ENCODE measurements at regions not wholly inside any gene's neighbourhood (a gene's known extent, or its start where the extent isn't known, plus 50 kb on each side); places are given as distances from the start of the nearest gene placed in this dataset.

DNA sequence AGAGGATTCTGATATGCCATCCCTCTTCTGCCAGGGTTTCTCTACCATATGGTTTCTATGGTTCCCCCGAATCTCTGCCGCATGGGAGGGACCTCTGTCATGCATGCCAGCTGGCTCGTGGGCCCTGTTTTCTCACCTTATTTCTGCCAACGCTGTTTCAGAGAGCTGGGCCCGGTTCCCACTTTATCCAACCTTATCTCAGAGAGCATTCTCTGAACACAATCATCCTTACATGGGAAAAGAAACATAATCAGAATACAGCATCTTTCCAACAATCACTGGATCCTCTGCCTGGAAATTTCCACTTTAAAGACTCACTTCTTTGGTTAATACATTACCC, 234.5 kb upstream of the ZBTB20 start:
- no peaks in the 10 kb centered on the region for H3K9me3 ChIP-seq

DNA sequence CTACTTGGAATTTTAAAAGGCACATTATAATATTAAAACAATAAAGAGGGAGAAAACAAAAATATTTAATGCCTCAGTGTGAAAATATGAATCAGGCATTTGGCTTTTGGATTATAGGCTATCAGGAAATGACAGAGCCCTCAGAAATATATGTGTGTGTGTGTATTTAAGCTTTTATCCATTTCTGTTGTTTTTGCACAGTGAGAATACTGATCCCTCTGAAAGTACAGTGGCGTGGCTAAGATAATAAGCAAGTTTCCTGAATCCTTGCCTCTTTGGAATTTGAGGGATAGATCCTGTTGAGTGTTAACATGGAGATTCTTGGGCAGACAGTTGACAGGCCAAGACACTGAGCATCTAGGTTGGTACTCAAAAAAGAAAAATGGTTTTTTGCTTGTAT, 234.8 kb upstream of the ZBTB20 start:
- TF ChIP-seq POLR2A (IDR thresholded peaks at IDR 0.05) = no peak
- no peak for TF ChIP-seq EP300 (IDR thresholded peaks at IDR 0.05)
- TF ChIP-seq, protein P1, sequence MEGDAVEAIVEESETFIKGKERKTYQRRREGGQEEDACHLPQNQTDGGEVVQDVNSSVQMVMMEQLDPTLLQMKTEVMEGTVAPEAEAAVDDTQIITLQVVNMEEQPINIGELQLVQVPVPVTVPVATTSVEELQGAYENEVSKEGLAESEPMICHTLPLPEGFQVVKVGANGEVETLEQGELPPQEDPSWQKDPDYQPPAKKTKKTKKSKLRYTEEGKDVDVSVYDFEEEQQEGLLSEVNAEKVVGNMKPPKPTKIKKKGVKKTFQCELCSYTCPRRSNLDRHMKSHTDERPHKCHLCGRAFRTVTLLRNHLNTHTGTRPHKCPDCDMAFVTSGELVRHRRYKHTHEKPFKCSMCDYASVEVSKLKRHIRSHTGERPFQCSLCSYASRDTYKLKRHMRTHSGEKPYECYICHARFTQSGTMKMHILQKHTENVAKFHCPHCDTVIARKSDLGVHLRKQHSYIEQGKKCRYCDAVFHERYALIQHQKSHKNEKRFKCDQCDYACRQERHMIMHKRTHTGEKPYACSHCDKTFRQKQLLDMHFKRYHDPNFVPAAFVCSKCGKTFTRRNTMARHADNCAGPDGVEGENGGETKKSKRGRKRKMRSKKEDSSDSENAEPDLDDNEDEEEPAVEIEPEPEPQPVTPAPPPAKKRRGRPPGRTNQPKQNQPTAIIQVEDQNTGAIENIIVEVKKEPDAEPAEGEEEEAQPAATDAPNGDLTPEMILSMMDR (IDR thresholded peaks at IDR 0.05) = no peak
- no peak for TF ChIP-seq POLR2AphosphoS5 (IDR thresholded peaks at IDR 0.05)
- 89% methylated on average over 1 of the region's 1 CpG for WGBS

More for the DNA sequence above, 234.5 kb upstream of the ZBTB20 start:
- TF ChIP-seq POLR2AphosphoS5 (IDR thresholded peaks at IDR 0.05) (no peak), EP300 (IDR thresholded peaks at IDR 0.05) (no peak), POLR2A (IDR thresholded peaks at IDR 0.05) (no peak)
- TF ChIP-seq, protein P1 (IDR thresholded peaks at IDR 0.05) = no peak
- H3K36me3 ChIP-seq = no peaks in the 10 kb centered on the region
- no peak overlapping the region for H3K27ac ChIP-seq
- no peaks in the 10 kb centered on the region for H3K27me3 ChIP-seq
- no peak for DNase-seq (ENCODE audit: low spot score in 2 of 2)
- no peaks in the 10 kb centered on the region for H3K4me1 ChIP-seq
- no peak overlapping the region for H3K4me3 ChIP-seq
- WGBS = 46% methylated on average over 5 of the region's 5 CpGs

DNA sequence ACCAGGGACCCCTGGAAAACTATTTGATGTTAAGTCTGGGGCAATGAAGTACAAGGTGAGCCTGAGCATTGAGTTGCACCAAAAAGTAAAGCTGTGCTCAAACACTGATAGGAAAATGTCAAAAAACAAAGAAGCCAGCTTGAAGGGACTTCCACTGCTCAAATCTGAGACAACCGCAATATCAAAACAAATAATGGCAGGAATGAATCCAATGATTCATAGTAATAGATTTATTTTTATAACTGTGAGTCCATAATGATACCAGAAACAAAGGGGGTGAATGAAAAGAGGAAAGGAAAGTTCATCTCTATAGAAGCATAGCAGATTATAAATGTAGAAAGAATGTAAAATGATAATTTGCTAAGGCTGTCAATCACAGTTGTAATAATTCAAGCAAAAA, 237.3 kb upstream of the ZBTB20 start:
- Histone ChIP-seq H3K36me3 (no peaks in the 10 kb centered on the region), H3K27ac (no peak overlapping the region), H3K4me3 (no peak overlapping the region), H3K9me3 (no peaks in the 10 kb centered on the region), H3K4me1 (no peaks in the 10 kb centered on the region), H3K27me3 (no peaks in the 10 kb centered on the region)
- TF ChIP-seq EP300 (IDR thresholded peaks at IDR 0.05) (no peak), POLR2A (IDR thresholded peaks at IDR 0.05) (no peak), POLR2AphosphoS5 (IDR thresholded peaks at IDR 0.05) (no peak)
- TF ChIP-seq, protein P1 (IDR thresholded peaks at IDR 0.05) = no peak
- DNase-seq (ENCODE audit: low spot score in 2 of 2) = no peak
- WGBS = 98% methylated on average over 1 of the region's 1 CpG

More for the DNA sequence above, 234.8 kb upstream of the ZBTB20 start:
- Histone ChIP-seq H3K4me1 (no peaks in the 10 kb centered on the region), H3K36me3 (no peaks in the 10 kb centered on the region), H3K9me3 (no peaks in the 10 kb centered on the region), H3K4me3 (no peak overlapping the region), H3K27ac (no peak overlapping the region), H3K27me3 (no peaks in the 10 kb centered on the region)
- no peak for DNase-seq (ENCODE audit: low spot score in 2 of 2)

DNA sequence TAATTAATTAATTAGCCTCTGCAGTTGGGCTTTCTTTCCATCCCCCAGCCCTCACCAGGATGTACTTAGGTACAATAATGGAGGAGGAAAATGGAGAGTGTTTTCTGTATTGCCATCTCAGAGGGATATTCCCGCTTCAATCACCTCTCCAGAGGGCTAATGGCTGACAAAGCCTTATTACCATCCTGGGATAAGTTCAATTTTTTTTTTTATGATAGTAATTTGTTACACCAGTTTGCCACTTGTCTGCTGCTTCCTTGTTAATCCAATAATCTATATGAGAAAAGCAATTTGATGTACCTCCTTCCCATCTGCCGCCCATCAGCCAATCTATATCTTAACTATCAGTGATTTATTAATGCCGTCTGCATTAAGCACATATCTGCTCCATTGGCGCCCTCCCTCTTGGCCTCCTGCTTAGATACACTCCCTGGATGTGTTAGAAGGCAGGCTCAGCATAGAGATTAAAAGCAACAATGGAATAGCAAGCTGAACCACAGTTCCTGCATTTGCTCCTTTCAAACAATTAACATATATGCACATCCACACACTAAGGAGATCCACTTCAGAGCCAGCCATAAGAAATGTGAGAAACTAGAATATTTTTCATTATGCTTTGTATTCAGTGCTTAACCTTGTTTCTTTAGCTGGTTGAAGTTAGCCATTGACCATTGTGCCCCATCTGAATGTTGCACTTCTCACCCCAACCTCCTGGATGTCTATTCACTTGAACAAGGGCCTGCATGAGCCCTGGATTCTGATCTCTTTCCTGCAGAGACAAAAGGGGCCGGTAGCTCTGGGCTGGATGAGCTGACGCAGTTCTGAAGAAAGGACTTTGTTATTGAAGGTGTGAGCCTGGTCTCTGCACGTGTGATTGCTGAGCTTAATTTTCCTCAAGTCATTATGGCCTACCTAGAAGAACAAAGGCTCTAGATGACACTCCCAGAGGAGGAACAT, 237.3 kb upstream of the GAP43 start:
- TF ChIP-seq, protein P1 (IDR thresholded peaks at IDR 0.05) = no peak
- TF ChIP-seq POLR2A (IDR thresholded peaks at IDR 0.05) = no peak
- H3K36me3 ChIP-seq = no peaks in the 10 kb centered on the region
- WGBS = 92% methylated on average over 7 of the region's 7 CpGs
- H3K4me1 ChIP-seq = no peaks in the 10 kb centered on the region
- no peak overlapping the region for H3K27ac ChIP-seq
- H3K27me3 ChIP-seq = no peaks in the 10 kb centered on the region
- no peak overlapping the region for H3K4me3 ChIP-seq
- H3K9me3 ChIP-seq = no peaks in the 10 kb centered on the region
- no peak for DNase-seq (ENCODE audit: low spot score in 2 of 2)

DNA sequence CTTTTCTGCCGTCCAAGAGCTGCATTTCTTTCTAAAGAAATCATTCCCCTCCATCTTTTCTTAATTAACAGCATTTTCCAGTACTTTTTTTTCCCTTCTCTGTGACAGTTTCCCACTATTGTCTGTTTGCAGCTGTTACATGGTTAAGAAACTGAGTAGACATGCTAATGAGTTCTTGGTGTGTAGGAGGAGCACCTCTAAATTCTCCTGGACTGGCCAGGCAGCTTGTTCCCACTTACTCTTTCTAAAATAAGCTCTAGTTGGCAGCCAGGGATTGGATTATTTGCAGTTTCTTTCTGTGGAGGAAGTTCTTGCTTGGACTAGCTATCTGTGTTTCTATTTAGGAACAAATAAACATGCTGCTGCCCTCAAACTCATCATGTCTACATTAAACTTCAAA, 235.1 kb upstream of the GAP43 start:
- 64% methylated on average over 1 of the region's 1 CpG for WGBS
- Histone ChIP-seq H3K27me3 (no peaks in the 10 kb centered on the region), H3K27ac (no peak overlapping the region), H3K4me3 (no peak overlapping the region), H3K4me1 (no peaks in the 10 kb centered on the region), H3K9me3 (no peaks in the 10 kb centered on the region), H3K36me3 (no peaks in the 10 kb centered on the region)
- DNase-seq (ENCODE audit: low spot score in 2 of 2) = no peak
- no peak for TF ChIP-seq POLR2AphosphoS5 (IDR thresholded peaks at IDR 0.05)
- TF ChIP-seq, protein P1 (IDR thresholded peaks at IDR 0.05) = no peak
- no peak for TF ChIP-seq POLR2A (IDR thresholded peaks at IDR 0.05)
- no peak for TF ChIP-seq EP300 (IDR thresholded peaks at IDR 0.05)

Measured in suprapubic skin (tissue), 4 donors.